Panc1 (cell line): ENCODE measurements at regions not wholly inside any gene's neighbourhood (a gene's known extent, or its start where the extent isn't known, plus 50 kb on each side); places are given as distances from the start of the nearest gene placed in this dataset.
"Not testable (repeated sequence)": the region's sequence is repeated elsewhere in the genome, so short reads cannot be mapped to it uniquely, and the experiment has no call there.

Experiments used
- ATAC-seq: fragments of 200-7000 bp; cut with Tn5 transposase; 2 replicates; pipeline ENCODE4 v1.9.1; 2020; ENCODE audit warnings: mild to moderate bottlenecking, moderate library complexity
- BruUV-seq: library from RNA; stranded (reverse); fragments of 400-500 nt; replicated peaks from 2 replicates; lab custom pipeline; 2021; lab: Mats Ljungman, UMichigan
- CTCF ChIA-PET: fragments of 300-600 bp; sonication (Branson Sonifier 250); formaldehyde crosslinking; loops from one replicate; lab custom pipeline; 2022; ENCODE audit warnings: antibody characterized with exemption; lab: Charles Lee
- POLR2A ChIA-PET: fragments of 300-600 bp; sonication (Branson Sonifier 250); formaldehyde crosslinking; loops from one replicate; lab custom pipeline; 2022; ENCODE audit warnings: antibody characterized with exemption; lab: Charles Lee
- DNase-seq: peaks from one replicate; pipeline ENCODE4 v3.0.0-alpha.2; 2010; ENCODE audit warnings: low read depth, low spot score
- H3K27ac ChIP-seq: 2 replicates; pipeline ENCODE4 v1.5.1; 2011; ENCODE audit warnings: mild to moderate bottlenecking, low read length, inconsistent platforms
- H3K27me3 ChIP-seq: fragments of 200-500 bp; sonication (Bioruptor generic); 2 replicates; pipeline ENCODE4 v1.6.0; 2014; ENCODE audit warnings: low read length, inconsistent platforms; ENCODE audit not compliant: control insufficient read depth, insufficient read depth
- H3K36me3 ChIP-seq: fragments of 200-500 bp; sonication (Bioruptor generic); 2 replicates; pipeline ENCODE4 v1.5.1; 2014; ENCODE audit warnings: inconsistent platforms, mild to moderate bottlenecking, low read length, moderate library complexity; ENCODE audit not compliant: control insufficient read depth, insufficient read depth
- H3K4me1 ChIP-seq: 2 replicates; pipeline ENCODE4 v1.5.1; 2011; ENCODE audit warnings: inconsistent platforms, mild to moderate bottlenecking, low read length, moderate library complexity; ENCODE audit not compliant: control insufficient read depth, insufficient read depth
- H3K4me3 ChIP-seq, 2 experiments: 2 replicates each; pipeline ENCODE4 v1.5.1; 2011 to 2012; ENCODE audit warnings: low read depth in 2 of 2, low read length in 2 of 2, mild to moderate bottlenecking in 2 of 2, inconsistent platforms in 1 of 2, moderate library complexity in 1 of 2
- H3K9me3 ChIP-seq: fragments of 200-500 bp; sonication (Bioruptor generic); 2 replicates; pipeline ENCODE4 v1.5.1; 2014; ENCODE audit warnings: low read depth, mild to moderate bottlenecking, inconsistent platforms, low read length, moderate library complexity; ENCODE audit not compliant: control insufficient read depth, insufficient read depth
- CTCF ChIP-seq: fragments of 450-650 bp; IDR thresholded peaks from 2 replicates; pipeline ENCODE4 v1.5.1; 2017; ENCODE audit warnings: mild to moderate bottlenecking
- POLR2AphosphoS5 ChIP-seq: IDR thresholded peaks from 2 replicates; pipeline ENCODE4 v1.6.1; 2012; ENCODE audit warnings: mild to moderate bottlenecking, low read depth, low read length, moderate library complexity
- REST ChIP-seq, 2 experiments: IDR thresholded peaks; 2 replicates each; pipeline ENCODE4 v1.6.1; 2011 to 2012; ENCODE audit warnings: low read depth in 2 of 2, control low read depth in 1 of 2, low read length in 1 of 2, mild to moderate bottlenecking in 1 of 2, moderate library complexity in 1 of 2; ENCODE audit not compliant: insufficient read depth in 1 of 2
- SIN3A ChIP-seq: IDR thresholded peaks from 2 replicates; pipeline ENCODE4 v1.6.1; 2012; ENCODE audit warnings: low read depth, mild to moderate bottlenecking, low read length, moderate library complexity, borderline replicate concordance; ENCODE audit not compliant: insufficient read depth
- TCF7L2 ChIP-seq: IDR thresholded peaks from 2 replicates; pipeline ENCODE4 v1.6.1; 2011; ENCODE audit warnings: mild to moderate bottlenecking, low read depth, low read length, inconsistent platforms
- in situ Hi-C: cut with HindIII; loops from 2 replicates; pipeline ENCODE4 v1.10.0; 2016; ENCODE audit warnings: low sequenced_read_pairs, low pct_unique_long_range_greater_than_20kb
- intact Hi-C: fragments of 100-400 bp; cut with micrococcal nuclease; formaldehyde crosslinking; loops from one replicate; pipeline ENCODE4 v1.10.0; 2022; ENCODE audit not compliant: unreplicated experiment

DNA sequence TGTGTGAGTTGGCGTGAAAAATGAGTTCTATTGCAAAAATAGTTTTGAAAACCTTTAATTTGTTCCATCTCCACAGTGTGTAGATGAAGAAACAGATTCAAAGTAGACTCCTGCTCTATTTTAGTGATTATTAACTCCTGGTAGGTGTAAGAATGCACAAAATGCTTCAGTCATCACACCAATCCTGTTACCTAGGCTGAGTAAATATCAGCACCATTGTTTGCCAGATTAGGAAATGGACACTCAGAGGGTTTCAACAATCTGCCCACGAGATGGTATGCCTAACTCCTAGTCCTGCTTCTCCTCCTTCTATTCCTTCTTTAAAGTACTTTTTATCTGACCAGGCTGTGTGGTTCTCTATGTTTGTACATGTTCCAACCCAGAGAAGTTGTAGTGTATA is 108.9 kb upstream of the AHI1 start:
- Histone ChIP-seq H3K36me3 (no peaks in the 10 kb centered on the region), H3K27ac (no peak overlapping the region), H3K4me1 (no peaks in the 10 kb centered on the region), H3K9me3 (no peaks in the 10 kb centered on the region), H3K4me3 (no peak overlapping the region), H3K27me3 (no peaks in the 10 kb centered on the region)
- in situ Hi-C loops: no loop called here
- ATAC-seq: no peak
- BruUV-seq: no TSS peak
- DNase-seq: no peak
- TF ChIP-seq POLR2AphosphoS5: no peak
- ChIA-PET CTCF (no interaction called here), POLR2A (no interaction called here)
- intact Hi-C loops: no loop called here

DNA sequence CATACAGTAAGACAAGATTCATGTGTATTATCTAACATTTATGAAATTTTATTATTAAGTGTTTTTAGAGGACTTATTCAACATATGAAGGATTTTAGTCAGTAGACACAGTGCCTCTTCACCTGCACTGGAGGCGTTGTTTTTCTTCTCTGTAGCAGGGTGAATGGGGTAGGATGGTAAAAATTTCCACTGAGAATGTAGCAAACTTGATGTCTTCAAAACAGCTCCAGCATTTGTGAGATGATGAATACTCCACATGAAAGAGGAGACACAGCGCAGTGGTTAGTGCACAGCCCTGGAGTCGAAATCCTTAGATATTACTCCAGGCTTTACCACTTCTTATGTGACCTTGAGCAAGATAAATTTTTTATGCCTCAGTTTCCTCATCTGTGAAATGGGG is 110.5 kb upstream of the AHI1 start:
- Histone ChIP-seq H3K4me3 (no peak overlapping the region), H3K27me3 (no peaks in the 10 kb centered on the region), H3K36me3 (no peaks in the 10 kb centered on the region), H3K27ac (no peak overlapping the region), H3K4me1 (no peaks in the 10 kb centered on the region), H3K9me3 (no peaks in the 10 kb centered on the region)
- ChIA-PET POLR2A (interaction anchor here (0.6 kb wide), 1 partner anchor 496 kb away, joined by 17 read pairs; no protein-coding TSS in a partner anchor), CTCF (interaction anchor here (0.5 kb wide), 1 partner anchor 1402 kb away, joined by 4 read pairs; no protein-coding TSS in a partner anchor)
- DNase-seq (no peak), ATAC-seq (no peak)
- intact Hi-C loops: no loop called here
- TF ChIP-seq TCF7L2 (no peak), POLR2AphosphoS5 (no peak), SIN3A (no peak)
- no TSS peak for BruUV-seq
- in situ Hi-C loops: no loop called here

DNA sequence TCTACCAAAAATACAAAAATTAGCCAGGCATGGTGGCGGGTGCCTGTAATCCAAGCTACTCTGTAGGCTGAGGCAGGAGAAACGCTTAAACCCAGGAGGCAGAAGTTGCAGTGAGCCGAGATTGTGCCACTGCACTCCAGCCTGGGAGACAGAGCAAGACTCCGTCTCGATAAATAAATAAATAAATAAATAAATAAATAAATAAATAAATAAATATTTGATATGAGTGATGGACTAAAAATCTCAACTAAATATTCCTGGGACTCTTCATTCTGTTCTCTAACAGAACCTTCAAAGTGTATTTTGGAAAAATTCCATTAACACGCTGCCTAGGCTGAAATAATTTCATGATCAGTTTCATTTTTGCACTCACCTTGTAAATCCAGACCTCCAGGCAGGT is 112.7 kb upstream of the AHI1 start:
- H3K9me3 ChIP-seq, H3K36me3 ChIP-seq, intact Hi-C loops, CTCF ChIA-PET, H3K4me3 ChIP-seq, BruUV-seq, H3K27ac ChIP-seq, H3K4me1 ChIP-seq, DNase-seq, POLR2A ChIA-PET, H3K27me3 ChIP-seq, ATAC-seq, in situ Hi-C loops: not testable (repeated sequence)

DNA sequence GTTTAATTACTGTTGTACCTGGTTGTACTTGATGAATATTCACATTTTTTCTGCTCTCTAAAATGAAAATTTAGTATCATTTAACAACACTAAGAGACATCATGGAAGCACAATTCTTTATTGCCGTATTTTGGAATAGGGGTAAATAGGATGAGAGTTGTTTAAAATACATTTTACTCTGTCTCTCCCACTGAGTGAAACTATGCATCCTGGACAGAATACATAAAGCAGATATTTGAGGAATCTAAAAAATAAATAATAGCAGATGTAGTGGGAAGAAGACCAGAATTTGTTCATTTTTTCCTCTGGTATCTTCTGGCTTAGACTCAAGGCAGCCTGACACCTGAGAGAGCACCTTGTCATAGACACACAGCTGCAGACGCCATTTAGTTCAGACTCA is 119.1 kb upstream of the AHI1 start:
- CTCF ChIA-PET: no interaction called here
- POLR2A ChIA-PET: no interaction called here
- TF ChIP-seq POLR2AphosphoS5: no peak
- no peak for TF ChIP-seq SIN3A
- no peak for TF ChIP-seq REST (IDR thresholded peaks at IDR 0.05; ENCODE audit: insufficient read depth in 1 of 2, low read depth in 2 of 2, low read length in 1 of 2)
- no peak for TF ChIP-seq CTCF
- no peak for TF ChIP-seq TCF7L2
- DNase-seq: no peak
- Histone ChIP-seq H3K4me1 (no peaks in the 10 kb centered on the region), H3K36me3 (no peaks in the 10 kb centered on the region), H3K4me3 (no peak overlapping the region), H3K27me3 (no peaks in the 10 kb centered on the region), H3K9me3 (no peaks in the 10 kb centered on the region), H3K27ac (no peak overlapping the region)
- BruUV-seq: no TSS peak
- intact Hi-C loops (no loop called here), in situ Hi-C loops (no loop called here)
- ATAC-seq: no peak
